Islet precursor cell (in vitro differentiated cells): ENCODE measurements at regions not wholly inside any gene's neighbourhood (a gene's known extent, or its start where the extent isn't known, plus 50 kb on each side); places are given as distances from the start of the nearest gene placed in this dataset.

ENCODE experiments used
- DNase-seq: peaks from one replicate; pipeline ENCODE4 v3.0.0-alpha.2; 2018

DNA sequence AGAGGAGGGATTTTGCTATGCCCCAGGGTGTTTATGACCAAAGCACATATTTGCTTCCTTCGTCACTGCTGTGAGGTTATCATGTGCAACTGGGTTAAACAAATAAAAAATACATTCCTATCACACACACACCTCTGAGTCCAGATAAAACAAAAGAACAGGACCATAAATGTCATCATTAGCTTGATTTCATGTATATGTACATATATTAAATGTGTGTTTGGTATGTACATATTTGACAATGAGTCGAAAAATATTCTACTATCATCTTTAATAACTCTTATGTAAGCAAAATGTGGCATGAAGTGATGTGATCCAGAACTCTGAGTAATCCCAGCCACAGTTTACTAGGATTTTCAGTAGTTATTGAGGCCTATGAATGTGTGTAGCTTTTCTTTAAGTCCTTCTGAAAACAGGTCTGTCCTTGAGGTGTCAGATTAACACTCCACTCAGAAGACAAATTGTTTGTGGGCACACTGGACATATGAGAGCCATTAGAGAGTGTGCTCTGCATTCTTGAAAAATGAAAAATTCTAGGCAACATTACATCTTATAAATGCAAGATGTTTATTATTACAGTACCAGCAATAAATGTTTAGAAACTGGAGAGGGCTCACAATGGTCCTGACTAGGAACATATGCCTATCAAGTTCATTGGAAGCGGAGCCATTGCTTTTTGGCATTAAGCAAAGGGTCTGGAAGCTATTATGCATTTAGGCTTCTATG is 335.1 kb upstream of the SEMA3A start:
- DNase-seq = peak; percentile 59

DNA sequence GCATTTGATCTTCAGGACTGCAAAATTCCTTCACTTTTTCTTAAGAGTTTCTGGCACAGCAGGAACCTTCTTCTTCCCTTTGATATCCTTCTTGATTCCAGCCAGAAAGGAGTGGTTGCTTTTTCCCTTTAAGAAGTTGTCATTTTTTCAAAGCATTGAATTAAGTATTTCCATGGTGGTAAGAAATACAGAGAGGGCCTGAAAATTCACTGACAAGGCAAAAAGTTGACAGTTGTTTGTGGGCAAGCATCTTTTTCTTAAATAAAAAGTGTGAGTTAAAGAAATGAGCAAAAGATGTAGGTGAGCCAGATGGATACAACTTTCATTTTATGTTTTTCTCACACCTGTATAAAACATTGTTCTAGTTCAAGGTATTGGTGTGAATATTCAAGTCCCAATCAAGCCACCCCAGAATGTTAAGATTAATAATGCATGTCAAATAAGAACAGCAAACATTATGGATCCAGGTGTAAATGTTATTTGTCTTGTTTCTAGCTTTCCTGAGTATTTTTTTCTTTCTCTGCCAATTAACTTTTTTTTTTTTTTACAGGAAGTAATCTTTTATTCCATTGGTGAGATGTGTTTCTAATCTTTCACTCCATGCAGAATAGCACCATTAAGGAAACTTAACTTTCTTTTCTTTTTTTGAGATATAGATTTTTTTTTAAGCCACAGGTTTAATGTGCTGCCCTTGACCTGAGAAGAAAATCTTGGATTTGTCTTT is 334.3 kb upstream of the SEMA3A start:
- no peak for DNase-seq

DNA sequence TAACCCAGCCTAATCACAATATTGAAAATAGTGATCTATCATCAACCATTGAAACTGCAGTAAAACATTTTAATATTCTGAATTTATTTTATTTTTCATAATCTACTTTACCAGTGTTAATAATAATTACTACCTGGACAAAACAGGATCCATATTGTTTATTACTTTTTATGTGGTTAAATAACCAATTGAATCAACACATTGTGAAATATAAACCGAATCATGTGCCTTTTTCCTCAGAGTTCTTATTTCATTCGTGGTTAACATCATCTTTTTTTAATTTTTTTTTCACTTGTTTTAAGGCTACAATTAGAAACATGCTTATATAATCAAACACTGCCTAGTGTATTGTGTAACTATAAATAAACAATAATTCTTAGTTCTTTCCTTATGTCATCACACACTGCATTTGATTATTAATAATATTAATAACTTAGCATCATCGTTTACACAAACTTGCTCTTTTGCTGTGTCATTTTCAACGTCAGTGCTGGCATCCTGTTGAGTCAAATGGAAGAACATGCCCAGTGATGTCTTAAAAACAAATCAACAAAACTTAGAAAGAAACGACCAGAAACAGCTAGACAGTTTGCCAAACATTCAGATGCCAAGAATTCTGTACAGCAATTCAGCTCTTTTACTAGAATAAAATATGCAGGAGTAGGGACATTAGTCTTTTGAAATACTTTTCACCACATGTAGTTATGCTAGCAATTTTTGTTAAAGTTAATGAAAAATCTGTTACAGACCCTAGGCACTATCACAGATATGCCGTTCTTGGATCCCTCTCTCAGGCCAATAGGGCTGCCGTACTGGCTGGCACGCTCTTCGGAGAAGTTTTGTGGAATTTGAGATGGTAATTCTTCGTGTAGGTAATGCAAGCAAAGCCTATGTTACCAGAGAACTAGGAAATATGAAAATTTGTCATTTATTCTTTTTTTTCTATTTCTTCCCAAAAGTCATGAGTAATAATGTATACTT is 330.4 kb upstream of the SEMA3A start:
- no peak for DNase-seq

DNA sequence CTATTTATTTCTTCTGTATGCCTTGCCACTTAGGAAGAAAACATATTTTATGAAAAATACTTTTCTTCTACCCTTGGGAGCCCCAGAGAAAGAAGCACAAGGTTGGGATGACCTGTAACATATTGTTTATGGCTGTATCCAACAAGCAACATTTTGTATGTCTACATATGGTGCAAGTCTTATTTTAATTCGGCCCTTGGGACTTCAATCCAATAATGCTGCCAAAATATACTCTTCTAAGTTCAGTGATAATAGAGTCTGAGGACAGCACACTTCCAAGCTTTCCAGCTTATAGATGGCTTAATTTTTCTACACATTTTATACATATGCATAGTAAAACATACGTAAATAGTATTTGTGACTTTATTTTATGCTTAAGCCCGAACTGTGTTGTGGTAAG is 318.5 kb upstream of the SEMA3A start:
- no peak for DNase-seq

DNA sequence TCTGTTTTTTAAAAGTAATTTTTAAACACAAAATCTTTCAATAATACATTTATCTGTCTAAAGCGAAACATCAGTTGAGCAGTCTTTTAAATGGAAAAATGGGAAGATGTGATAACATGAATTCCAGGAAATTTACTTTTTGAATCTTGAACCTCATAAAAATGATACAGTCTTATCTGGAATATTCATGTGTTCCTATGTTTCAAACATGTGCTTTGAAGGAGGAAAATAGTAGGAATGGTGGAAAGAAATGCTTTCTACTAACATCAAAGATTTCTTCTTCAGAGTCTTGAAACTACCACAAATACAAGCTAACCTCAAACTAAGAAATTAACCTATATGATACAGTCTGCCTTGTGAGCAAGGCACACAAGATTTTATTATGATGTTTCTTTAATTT is 317.5 kb upstream of the SEMA3A start:
- DNase-seq = no peak

DNA sequence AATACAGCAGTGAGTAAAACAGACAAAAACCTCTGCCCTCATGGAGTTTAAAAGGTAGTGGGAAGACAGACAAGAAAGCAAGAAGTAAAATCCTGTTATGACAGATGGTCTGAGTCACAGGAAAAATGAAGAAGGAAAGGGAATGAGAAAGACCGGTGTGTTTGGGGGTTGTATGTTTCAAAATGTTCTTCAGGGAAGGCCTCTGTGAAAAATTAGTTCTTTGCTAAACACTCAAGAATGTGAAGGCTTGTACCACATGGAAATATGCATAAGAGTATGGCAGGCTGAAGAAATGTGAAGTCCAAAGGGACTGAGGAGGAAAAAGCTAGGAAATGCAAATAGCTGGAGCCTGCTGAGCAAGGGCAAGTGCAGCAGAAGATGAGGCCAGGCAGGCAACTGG is 315.9 kb upstream of the SEMA3A start:
- no peak for DNase-seq

DNA sequence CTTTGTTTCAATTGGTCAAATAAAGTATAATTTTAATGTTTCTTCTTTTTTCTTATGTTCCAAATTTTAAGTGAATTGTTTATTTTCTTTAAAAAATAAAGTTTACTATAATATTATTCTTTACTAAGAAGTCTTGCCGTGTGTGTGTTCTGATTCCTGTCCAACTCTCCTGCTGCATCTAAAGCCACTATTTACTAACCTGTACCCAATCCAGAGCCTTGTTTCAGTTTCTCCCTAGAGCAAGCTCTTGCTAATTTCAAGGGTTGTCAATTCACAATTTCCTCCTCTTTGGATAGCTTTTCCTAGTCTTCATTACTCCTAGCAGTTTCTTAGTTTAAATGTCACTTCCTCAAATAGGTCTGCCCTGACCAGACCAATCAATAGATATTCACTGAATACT is 314.9 kb upstream of the SEMA3A start:
- DNase-seq = no peak

DNA sequence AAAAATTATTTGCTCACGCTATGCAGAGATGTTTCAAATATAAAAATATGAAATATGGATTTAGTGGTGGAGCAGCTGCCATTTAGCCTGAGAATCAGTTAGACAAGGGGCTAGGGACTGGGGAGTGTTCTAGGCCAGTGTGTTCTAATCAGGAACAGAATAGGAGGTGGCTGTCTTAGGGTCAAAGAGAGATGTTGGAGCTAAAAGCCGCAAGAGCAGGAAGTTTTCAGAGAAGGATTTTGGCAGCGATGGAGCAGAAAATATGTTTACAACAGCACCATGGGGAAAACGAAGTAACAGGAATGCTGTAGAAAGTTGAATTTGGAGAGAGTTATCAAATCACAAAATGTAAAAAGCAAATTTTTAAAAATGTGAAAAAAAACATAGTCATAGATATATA is 314.0 kb upstream of the SEMA3A start:
- DNase-seq = no peak

DNA sequence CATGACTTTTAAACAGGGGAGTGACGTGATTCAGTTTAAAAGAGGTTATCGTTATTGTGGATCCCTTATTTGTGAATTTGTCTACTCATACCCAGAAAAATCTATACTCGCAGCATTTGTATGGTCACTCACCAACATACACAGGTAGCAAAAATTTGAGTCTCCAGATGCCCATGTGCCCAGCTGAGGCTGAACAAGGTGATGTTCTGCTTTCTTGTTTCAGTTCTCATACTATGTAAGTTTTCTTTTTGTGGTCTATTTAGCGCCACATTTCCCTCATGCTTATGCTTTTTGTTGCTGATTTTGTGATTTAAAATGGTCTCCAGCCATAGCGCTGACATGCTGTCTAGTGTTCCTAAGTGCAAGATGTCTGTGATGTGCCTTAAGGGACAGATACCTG is 312.9 kb upstream of the SEMA3A start:
- no peak for DNase-seq

DNA sequence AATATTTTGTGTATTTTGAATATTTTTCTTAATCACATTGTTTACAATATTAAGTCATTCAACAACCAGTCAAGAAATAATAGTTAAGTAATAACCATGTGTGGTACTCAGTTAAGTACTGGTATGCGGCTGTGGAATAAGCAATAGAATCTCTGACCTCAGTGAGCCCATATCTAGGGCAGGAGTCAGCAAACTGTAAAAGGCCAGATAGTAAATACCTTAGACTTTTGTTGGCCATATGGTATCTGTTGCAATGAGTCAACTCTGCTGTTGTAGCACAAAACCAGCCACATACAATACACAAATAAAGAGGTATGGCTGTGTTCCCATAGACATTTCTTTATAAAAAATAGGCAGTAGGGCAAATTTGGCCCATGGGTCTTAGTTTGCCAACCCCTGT is 311.6 kb upstream of the SEMA3A start:
- peak; percentile 54 for DNase-seq

DNA sequence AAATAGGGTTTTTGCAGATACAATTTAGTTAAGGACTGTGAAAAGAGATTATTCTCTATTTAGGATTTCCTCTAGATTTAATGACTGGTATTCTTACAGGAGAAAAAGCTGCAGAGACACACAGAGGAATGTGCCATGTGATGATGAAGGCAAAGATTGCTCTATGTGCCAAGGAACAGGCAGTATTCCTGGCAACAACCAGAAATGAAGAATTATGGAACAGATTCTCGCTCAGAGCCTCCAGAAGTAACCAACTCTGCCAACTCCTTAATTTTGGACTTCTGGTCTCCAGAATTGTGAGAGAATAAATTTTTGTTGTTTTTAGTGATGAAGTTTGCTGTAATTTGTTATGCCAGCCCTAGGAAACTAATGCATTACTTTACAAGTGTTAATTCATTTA is 307.6 kb upstream of the SEMA3A start:
- no peak for DNase-seq

DNA sequence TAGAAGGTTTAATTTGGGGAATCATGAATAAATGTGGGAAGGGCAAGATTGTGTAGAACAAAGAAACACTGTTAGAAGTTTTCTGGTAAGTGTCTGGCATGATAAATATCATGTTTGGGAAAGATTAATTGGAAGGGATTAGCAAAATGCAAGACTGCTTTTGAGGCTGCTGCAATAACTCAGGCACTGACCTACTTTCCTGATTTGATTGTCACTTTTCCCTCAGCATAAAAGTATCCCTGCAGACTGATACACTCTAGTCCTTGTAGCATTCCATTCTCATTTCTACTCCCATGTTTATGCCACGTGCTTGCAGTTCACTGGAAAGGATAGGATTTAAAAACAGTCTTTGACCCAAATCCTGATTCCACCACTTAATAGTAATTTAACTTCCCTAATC is 303.3 kb upstream of the SEMA3A start:
- no peak for DNase-seq

DNA sequence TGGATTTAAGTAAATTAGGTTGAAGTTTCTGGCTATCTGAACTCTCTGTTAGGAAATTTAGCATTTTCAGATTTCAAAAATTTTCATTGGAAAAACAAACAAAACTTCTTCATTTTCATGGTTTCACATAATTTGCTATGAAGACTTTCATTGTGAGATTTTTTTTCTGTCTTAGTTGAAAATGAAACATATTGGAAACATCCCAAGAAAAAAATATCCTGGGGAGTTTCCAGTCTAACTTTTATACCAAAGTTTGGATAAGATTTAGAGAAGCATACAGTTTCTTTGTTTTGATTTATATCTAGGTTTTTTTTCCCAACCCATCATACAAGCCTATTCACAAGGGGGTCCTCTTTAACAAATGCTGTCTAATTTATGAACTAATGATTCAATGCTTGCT is 300.5 kb upstream of the SEMA3A start:
- DNase-seq = no peak

DNA sequence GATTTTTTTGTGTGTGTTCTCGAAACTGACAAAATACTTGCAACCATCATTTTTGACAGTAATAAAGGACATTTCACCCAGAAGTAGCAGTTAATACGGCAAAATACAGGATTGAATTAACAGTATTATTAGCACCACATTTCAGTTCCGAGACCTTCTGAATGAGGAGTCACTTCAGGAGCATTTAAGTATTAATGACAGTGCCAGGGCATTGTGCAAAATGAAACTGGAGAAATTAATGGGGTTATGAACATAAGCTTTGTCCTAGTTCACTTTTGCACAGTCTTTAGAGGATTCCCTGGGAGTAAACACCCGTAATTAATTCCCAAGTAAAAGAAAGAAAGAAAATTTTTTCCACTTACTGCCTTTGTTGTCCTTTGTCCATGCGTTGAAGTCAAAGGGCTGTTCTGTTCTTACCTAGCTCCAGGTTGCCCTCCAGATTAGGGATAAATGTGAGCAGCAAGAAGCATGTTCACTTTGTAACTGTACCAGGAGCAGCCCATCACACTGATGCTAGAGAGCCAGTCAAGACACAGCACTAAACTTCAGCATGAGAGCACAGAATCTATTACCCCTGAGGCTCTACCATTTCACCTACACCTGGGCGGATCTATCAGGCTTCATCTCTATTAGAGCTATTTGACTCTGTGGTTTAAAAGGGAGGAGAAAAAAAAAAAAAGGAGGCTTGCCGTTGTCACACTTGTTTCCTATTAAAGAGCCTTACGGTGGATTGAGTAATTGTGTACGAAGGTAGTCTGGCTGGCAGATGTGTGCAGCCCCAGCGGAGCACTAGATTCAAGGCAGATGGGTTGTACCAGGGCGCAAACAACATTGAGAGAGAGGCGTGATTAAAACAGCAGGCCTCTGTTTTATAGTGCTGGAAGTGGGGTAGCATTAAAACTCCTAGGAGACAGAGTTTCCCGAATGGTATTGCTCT is 297.8 kb upstream of the SEMA3A start:
- DNase-seq = peak; percentile 68

DNA sequence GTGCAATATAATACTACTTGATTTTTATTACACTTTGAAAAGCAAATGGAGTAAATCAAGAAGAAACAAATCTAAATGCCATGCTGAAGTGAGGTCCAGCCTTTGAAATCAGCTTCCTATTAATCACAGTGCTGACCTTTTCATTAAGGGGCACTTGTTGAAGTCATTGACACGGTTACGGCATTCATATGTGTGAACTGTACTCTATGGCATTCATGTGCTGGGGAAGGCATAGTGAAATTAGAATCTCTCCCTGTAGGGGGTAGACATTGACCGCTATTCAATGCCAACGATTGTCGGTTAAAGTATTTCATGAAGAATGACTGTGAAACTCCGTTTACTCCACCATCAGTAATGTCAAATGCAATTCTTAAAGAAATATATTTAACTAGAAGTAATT is 296.1 kb upstream of the SEMA3A start:
- DNase-seq = no peak

DNA sequence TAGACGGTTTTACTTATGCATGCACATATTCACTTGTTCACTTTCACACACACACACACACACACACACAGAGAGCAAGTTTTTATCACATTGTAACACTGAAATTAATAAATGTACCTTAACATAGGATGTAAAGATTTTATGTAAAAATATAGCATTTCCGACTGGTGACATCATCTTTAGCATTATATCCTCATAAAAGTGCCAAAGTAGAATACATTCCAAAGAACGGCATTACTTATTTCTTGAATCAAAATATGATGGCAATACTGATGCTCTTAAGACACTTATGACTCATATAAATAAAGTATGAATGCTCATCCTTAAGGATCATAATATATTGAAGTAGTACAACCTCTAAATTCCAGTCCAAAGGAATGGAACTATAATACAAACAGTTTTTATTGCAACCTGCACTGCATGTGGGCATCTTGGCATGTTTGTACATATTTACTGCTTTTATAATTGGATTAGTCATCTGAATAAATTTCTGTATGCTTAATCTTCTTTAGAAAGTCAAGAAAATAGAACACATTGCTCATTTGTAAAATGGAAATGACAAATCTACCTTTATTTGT is 290.0 kb upstream of the SEMA3A start:
- DNase-seq = no peak

DNA sequence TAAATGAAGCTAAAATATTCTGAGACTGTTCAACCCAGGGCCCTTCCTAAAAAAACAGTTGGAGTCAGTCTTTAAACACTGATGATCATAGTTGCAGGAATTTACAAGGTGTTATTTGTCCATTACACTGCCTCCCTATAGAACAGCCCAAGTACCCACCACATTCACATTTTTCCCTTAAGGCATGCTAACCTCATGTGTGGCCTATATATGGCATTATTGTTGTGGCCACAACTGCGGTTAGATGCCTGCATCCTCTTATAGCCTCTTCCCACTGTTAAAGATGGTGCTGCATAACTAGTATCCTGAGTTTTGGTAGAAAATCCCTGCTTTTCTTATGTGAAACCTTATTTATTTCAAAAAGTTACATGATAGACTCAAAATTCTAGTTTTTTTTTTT is 287.9 kb upstream of the SEMA3A start:
- peak; percentile 46 for DNase-seq

DNA sequence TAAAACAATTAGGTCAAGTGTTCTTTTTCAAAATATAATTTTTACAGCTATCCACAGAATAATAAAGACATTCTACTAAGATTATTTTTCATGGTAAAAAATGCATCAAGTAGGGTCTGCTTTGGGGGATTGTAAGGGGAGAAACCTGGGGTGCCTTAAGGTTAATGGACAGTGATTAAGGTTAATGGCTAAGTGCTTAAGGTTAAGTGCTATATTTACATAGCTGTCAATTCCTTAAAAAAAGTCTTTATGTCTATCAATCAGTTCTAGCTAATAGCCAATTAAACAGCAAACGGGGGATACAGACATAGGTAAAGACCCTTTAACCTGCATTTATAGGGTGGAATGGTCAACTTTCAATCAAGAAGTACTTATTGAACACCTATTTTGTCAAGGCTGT is 284.5 kb upstream of the SEMA3A start:
- DNase-seq = no peak

DNA sequence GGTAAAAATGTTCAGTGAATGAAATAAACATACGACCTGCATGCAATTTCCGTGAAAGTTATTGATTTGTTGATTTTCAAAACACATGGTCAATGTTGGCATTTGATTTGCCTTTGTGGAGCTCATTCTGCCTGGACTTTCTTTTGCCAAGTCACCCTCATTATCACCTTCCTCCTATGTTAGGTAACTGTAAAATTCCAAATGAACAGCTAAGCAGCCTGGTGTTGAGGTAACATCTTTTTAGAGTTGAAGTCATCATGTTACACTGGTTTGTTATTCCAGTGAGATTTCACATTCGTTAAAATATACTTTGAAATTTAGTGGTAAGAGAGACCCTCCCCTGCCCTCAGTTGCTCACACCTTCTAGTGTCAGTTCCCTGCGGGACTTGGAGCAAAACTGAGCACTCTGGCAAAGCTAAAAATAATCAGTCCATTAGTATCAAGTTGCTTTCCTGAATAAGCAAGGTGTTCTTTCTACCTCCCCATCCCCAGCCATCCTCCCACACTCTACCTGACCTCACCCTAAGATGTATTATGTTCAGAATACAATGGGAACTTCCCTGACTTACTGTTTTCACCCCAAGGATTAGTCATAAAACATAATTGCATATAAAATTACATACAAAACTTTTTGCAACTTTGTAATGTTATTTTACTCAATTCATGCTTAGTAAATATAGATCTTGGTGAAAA is 283.3 kb upstream of the SEMA3A start:
- DNase-seq = no peak

DNA sequence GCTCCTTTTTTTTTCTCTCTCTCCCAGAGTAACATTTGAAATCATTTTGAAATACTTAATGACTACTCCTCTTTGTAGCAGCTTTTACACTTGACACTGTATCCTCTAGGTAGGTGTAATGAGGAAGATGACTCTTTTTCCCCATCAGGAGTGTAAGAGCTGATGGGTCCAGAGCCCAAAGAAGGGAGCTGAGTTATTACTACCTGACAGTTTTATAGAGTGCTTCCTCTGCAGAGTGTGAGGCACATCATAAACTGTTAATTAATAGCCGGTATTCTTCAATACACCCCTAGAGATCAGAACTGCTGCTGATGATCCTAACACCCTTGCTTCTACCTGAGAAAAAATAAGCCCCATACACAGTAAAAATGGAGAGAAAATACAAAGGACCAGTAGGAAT is 279.8 kb upstream of the SEMA3A start:
- DNase-seq = no peak

DNA sequence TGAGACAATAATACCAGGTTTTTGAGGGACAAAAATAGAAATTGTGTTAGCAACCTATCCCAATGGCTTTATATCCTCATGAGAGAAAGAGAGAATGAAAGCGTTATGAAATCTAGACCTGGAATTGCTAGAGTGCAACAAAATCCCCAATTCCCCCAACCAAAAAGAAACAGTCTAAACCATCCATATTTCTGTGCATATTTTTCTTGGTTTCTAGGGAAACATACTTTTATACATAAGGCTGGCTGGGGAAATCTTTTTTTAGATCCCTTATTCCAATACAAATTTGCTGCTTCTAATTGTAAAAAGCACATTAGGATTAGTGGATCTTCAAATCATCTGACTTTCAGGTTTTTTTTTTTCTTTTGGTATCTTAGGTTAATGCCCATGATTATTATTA is 277.0 kb upstream of the SEMA3A start:
- no peak for DNase-seq
